ENCODE measurements at regions not wholly inside any gene's neighbourhood (a gene's known extent, or its start where the extent isn't known, plus 50 kb on each side); places are given as distances from the start of the nearest gene placed in this dataset.

DNA sequence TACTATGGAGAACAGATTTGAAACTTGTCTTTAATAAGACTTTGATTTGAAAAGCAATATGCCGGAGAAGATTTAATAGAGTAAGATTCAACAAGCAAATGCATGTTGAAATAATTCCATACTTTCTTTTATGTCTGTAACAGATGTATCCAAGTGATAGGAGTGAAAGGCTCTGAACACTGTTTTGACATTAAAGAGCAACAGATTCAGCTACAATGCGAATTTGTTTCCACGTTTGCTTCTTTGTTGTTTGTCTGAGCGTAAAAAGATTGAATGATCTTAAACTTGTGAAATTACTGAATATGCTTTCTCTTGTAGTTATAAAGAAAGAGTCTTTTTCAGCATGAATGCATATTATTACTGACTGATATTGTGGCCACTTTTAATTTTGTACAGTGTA, 2612.9 kb downstream of the PCDH9 start:
- Histone ChIP-seq H3K18ac (ENCODE audit: insufficient read length, low read depth, low read length) (no peak overlapping the region), H3K23me2 (ENCODE audit: insufficient read length, low read depth, low read length, poor library complexity, severe bottlenecking) (no peaks in the 10 kb centered on the region), H2AK5ac (ENCODE audit: insufficient read length, low read length) (no peak overlapping the region), H2BK15ac (ENCODE audit: low read depth, low read length) (no peak overlapping the region), H4K5ac (ENCODE audit: insufficient read length, low read depth, low read length) (no peak overlapping the region), H2BK12ac (ENCODE audit: insufficient read length, low read depth, low read length) (no peak overlapping the region), H3K27me3 (ENCODE audit: insufficient read depth, low read length) (no peaks in the 10 kb centered on the region), H4K20me1 (ENCODE audit: control insufficient read depth, insufficient read depth, insufficient read length) (no peaks in the 10 kb centered on the region), H3K56ac (ENCODE audit: insufficient read length, low read depth, low read length) (no peak overlapping the region), H3K4me2 (ENCODE audit: insufficient read depth, insufficient read length, low read length) (no peak overlapping the region), H3K79me1 (ENCODE audit: insufficient read depth, low read depth, low read length, poor library complexity, severe bottlenecking) (no peaks in the 10 kb centered on the region), H3T11ph (ENCODE audit: low read length) (no peak overlapping the region), H2BK5ac (ENCODE audit: insufficient read length, low read length) (no peak overlapping the region), H3K4me1 (ENCODE audit: insufficient read depth, low read length) (no peaks in the 10 kb centered on the region), H3K79me2 (ENCODE audit: insufficient read depth, low read length) (no peaks in the 10 kb centered on the region), H4K91ac (ENCODE audit: insufficient read length, low read depth, low read length) (no peak overlapping the region), H2AFZ (ENCODE audit: low read length) (no peak overlapping the region), H3K9me3 (ENCODE audit: control insufficient read depth, low read depth, low read length) (no peaks in the 10 kb centered on the region), H3K23ac (ENCODE audit: insufficient read length, low read depth, low read length) (no peak overlapping the region), H3K27ac (ENCODE audit: insufficient read length, low read depth, low read length) (no peak overlapping the region), H2BK120ac (ENCODE audit: low read depth, low read length, poor library complexity, severe bottlenecking) (no peak overlapping the region), H3K9ac (ENCODE audit: extremely low read depth, insufficient read length, low read length) (no peak overlapping the region), H3K4ac (ENCODE audit: low read depth, low read length) (no peak overlapping the region), H2BK20ac (ENCODE audit: low read depth, low read length, poor library complexity, severe bottlenecking) (no peak overlapping the region), H3K14ac (ENCODE audit: insufficient read depth, low read length) (no peak overlapping the region), H4K8ac (replicated peaks; ENCODE audit: insufficient read length, low read depth, low read length) (no peak overlapping the region)
- TF ChIP-seq, protein P1, sequence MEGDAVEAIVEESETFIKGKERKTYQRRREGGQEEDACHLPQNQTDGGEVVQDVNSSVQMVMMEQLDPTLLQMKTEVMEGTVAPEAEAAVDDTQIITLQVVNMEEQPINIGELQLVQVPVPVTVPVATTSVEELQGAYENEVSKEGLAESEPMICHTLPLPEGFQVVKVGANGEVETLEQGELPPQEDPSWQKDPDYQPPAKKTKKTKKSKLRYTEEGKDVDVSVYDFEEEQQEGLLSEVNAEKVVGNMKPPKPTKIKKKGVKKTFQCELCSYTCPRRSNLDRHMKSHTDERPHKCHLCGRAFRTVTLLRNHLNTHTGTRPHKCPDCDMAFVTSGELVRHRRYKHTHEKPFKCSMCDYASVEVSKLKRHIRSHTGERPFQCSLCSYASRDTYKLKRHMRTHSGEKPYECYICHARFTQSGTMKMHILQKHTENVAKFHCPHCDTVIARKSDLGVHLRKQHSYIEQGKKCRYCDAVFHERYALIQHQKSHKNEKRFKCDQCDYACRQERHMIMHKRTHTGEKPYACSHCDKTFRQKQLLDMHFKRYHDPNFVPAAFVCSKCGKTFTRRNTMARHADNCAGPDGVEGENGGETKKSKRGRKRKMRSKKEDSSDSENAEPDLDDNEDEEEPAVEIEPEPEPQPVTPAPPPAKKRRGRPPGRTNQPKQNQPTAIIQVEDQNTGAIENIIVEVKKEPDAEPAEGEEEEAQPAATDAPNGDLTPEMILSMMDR (conservative IDR thresholded peaks at IDR 0.05) = no peak
- H3K9me3 Mint-ChIP-seq = no peaks in the 10 kb centered on the region; a peak in 1 of 5 replicates
- no peaks in the 10 kb centered on the region for H3K27me3 Mint-ChIP-seq (ENCODE audit: low read depth)
- WGBS (ENCODE audit: extremely low coverage, insufficient read length, low lambda C conversion rate) = no CpG with 5 or more reads among the region's 4 CpGs
- no peak overlapping the region for H3K4me3 Mint-ChIP-seq
- 0 out of 7 replicates have a peak, but pooled peaks cover 0 to 3% (median 0%) of the 10 kb centered on the region in 3 experiments for H3K36me3 Mint-ChIP-seq (ENCODE audit: insufficient read depth in 1 of 3, low read depth in 3 of 3)
- no peak overlapping the region for H3K27ac Mint-ChIP-seq
- H3K4me1 Mint-ChIP-seq = 0 out of 4 replicates have a peak, but pooled peaks cover 0 to 2% of the 10 kb centered on the region in 2 experiments
- DNase-seq = no peak
